Upper lobe of right lung (tissue), 1 donor: ENCODE measurements at regions not wholly inside any gene's neighbourhood (a gene's known extent, or its start where the extent isn't known, plus 50 kb on each side); places are given as distances from the start of the nearest gene placed in this dataset.

Source experiments
- ATAC-seq: fragments of 200-7000 bp; cut with Tn5 transposase; one replicate; pipeline ENCODE4 v1.9.1; 2020; ENCODE audit warnings: mild to moderate bottlenecking, moderate library complexity
- DNase-seq: peaks from one replicate; pipeline ENCODE4 v3.0.0-alpha.2; 2020
- H3K27ac ChIP-seq: fragments of 200-600 bp; one replicate; pipeline ENCODE4 v1.8.0; 2022
- H3K27me3 ChIP-seq: fragments of 200-600 bp; one replicate; pipeline ENCODE4 v1.8.0; 2022; ENCODE audit warnings: mild to moderate bottlenecking
- H3K36me3 ChIP-seq: fragments of 200-600 bp; one replicate; pipeline ENCODE4 v1.8.0; 2022
- H3K4me1 ChIP-seq: fragments of 200-600 bp; one replicate; pipeline ENCODE4 v1.8.0; 2022
- H3K4me3 ChIP-seq: fragments of 200-600 bp; one replicate; pipeline ENCODE4 v1.8.0; 2022; ENCODE audit warnings: mild to moderate bottlenecking
- H3K9me3 ChIP-seq: fragments of 200-600 bp; one replicate; pipeline ENCODE4 v1.8.0; 2022
- CTCF ChIP-seq: fragments of 200-600 bp; IDR thresholded peaks from one replicate; pipeline ENCODE4 v1.8.0; 2022; ENCODE audit warnings: antibody characterized with exemption
- intact Hi-C: fragments of 100-400 bp; cut with DNase I; formaldehyde crosslinking; loops from one replicate; pipeline ENCODE4 v1.11.0; 2022
- donor health status: DM: no; HTN: yes; CAD: no; lungs with severe emphysema.

DNA sequence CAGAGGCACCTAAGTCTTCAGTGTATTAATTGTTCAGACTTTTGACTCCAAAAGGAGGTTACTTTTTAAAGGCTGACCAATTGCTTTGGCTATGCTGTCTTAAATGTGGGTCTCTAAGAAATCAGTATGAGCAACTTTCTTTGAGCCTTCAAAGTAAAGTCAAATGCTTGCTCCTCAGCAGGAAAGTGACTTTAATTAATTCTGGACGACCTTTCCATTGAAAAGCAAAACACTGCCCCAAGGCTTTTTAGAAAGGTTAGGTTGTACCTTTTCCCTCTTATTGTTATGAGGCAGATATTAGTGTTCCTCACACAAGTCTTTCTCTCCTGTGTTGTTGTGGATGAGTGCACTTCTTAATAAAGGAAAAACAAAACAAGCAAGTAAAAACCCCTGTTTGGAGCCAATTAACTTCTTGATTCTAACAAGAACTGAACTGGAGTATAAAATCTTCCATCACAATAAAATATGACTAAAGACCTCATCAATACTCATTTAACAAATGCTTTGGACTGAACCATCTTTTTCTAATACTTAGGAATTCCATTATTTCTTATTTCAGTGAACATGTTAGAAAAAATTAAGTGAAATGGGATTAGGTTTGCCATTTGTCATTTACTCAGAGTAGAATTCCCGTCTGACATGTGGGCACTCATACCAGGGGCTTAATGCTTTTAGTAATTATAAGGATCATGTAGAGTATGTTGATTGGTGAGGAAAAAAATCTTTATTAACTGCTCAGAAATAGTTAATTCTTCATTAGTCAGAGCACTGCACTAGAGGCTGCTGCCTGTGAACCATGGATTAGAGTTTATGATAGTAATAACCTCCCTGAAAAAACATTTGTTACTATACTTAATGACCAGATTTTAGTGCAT, 159.1 kb upstream of the ZNF608 start:
- Histone ChIP-seq H3K4me1 (peaks cover 49% of the 10 kb centered on the region), H3K9me3 (no peaks in the 10 kb centered on the region), H3K27ac (no peak overlapping the region), H3K4me3 (no peak overlapping the region), H3K27me3 (no peaks in the 10 kb centered on the region), H3K36me3 (no peaks in the 10 kb centered on the region)
- ATAC-seq: no peak
- intact Hi-C loops: no loop called here
- DNase-seq: no peak
- no peak for TF ChIP-seq CTCF

GRCh38 chr5:124906339-124907097, 160.1 kb upstream of the ZNF608 start:
- Histone ChIP-seq H3K27ac (no peak overlapping the region), H3K4me1 (peaks cover 49% of the 10 kb centered on the region), H3K27me3 (no peaks in the 10 kb centered on the region), H3K36me3 (no peaks in the 10 kb centered on the region), H3K4me3 (no peak overlapping the region), H3K9me3 (no peaks in the 10 kb centered on the region)
- DNase-seq: no peak
- no peak for TF ChIP-seq CTCF
- peak; percentile 80 for ATAC-seq
- intact Hi-C loops: no loop called here

GRCh38 chr5:124907098-124907644, 160.7 kb upstream of the ZNF608 start:
- ATAC-seq (no peak), DNase-seq (no peak)
- Histone ChIP-seq H3K9me3 (no peaks in the 10 kb centered on the region), H3K4me1 (peaks cover 44% of the 10 kb centered on the region), H3K36me3 (no peaks in the 10 kb centered on the region), H3K4me3 (no peak overlapping the region), H3K27me3 (no peaks in the 10 kb centered on the region), H3K27ac (no peak overlapping the region)
- no peak for TF ChIP-seq CTCF
- intact Hi-C loops: no loop called here

DNA sequence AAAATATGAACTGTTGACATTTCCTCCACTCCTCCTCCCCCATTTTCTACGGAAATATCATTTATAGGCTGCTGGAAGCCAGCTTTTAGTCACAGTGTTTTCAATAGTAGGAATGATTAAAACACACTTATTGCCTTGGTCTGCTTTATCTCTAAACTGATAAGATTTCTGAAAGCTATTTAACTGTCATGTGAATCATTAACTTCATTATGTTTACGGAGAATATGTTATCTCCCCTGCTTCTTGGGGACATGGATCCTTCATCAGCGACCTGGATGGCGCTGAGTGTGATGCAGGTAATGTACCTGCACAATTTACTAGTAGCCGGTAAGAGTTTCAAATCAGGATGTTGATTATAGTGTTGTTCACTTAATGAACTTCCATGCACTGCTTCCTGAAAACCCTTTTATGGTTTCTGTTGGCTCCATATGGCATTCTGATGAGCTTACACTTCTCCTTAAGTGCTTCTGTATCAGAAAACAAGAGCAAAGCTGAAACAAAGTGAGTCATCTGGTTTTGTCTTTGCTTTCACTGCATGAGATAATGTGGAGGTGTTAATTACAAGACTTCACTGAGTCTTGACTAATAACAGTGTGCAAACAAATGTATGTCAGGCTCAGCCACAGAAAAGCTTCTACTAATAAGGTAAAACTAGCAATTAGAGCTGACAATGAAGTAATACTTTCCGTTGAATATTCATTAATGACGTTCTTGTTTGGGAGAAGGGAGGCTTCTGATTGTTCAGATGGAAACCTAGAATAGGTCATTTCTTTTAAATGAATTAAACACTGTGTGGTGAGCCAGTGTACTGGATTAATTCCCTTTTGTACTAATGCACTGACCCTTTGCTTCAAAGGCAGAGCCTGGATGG, 162.4 kb upstream of the ZNF608 start:
- Histone ChIP-seq H3K9me3 (no peaks in the 10 kb centered on the region), H3K27me3 (no peaks in the 10 kb centered on the region), H3K4me1 (peaks cover 37% of the 10 kb centered on the region), H3K36me3 (no peaks in the 10 kb centered on the region), H3K27ac (no peak overlapping the region), H3K4me3 (no peak overlapping the region)
- no peak for TF ChIP-seq CTCF
- intact Hi-C loops: no loop called here
- DNase-seq (no peak), ATAC-seq (no peak)

- Histone ChIP-seq H3K4me3 (no peak overlapping the region), H3K4me1 (peaks cover 37% of the 10 kb centered on the region), H3K36me3 (no peaks in the 10 kb centered on the region), H3K9me3 (no peaks in the 10 kb centered on the region), H3K27me3 (no peaks in the 10 kb centered on the region), H3K27ac (no peak overlapping the region)
- DNase-seq (no peak), ATAC-seq (no peak)
- intact Hi-C loops: no loop called here
- TF ChIP-seq CTCF: no peak
Observed at GRCh38 chr5:124909734-124910133, 163.3 kb upstream of the ZNF608 start.
